ENCODE measurements at regions not wholly inside any gene's neighbourhood (a gene's known extent, or its start where the extent isn't known, plus 50 kb on each side); places are given as distances from the start of the nearest gene placed in this dataset.
"Not testable (repeated sequence)": the region's sequence is repeated elsewhere in the genome, so short reads cannot be mapped to it uniquely, and the experiment has no call there.

DNA sequence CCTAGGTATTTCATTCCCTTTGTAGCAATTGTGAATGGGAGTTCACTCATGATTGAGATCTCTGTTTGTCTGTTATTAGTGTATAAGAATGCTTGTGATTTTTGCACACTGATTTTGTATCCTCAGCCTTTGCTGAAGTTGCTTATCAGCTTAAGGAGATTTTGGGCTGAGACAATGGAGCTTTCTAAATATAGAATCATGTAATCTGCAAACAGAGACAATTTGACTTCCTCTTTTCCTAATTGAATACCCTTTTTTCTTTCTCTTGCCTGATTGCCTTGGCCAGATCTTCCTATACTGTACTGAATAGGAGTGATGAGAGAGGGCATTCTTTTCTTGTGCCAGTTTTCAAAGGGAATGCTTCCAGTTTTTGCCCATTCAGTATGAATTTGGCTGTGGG is 398.1 kb downstream of the SRGAP2C start:
- DNase-seq, result not testable (repeated sequence)

DNA sequence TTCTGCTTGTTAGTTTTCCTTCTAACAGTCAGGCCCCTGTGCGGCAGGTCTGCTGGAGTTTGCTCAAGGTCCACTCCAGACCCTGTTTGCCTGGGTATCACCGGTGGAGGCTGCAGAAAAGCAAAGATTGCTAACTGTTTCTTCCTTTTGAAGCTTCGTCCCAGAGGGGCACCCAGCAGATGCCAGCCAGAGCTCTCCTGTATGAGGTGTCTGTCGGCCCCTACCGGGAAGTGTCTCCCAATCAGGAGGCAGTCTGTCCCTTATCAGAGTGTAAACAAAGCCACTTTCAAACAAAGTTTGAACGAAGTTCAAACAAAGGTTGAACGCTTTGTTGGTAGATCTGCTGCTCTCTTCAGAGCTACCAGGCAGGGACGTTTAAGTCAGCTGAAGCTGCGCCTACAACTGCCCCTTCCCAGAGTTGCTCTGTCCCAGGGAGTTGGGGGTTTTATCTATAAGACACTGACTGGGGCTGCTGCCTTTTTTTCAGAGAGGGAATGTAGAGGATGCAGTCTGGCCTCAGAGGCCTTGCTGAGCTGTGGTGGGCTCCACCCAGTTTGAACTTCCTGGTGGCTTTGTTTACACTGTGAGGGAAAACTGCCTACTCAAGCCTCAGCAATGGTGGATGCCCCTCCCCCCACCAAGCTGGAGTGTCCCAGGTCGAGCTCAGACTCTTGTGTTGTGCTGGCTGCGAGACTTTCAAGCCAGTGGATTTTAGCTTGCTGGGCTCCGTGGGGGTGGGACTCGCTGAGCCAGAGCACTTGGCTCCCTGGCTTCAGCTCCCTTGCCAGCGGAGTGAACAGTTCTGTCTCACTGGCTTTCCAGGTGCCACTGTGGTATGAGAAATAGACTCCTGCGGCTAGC is 401.8 kb downstream of the SRGAP2C start:
- no peak for DNase-seq

DNA sequence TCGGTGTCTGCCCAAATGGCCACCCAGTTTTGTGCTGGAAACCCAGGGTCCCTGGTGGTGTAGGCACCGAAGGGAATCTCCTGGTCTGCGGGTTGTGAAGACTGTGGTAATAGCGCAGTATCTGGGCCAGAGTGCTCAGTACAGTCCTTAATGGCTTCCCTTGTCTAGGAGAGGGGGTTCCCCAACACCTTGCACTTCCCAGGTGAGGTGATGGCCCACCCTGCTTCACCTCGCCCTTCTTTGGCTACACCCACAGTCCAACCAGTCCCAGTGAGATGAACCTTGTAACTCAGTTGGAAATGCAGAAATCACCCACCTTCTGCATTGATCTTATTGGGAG is 402.4 kb downstream of the SRGAP2C start:
- DNase-seq, result no peak

DNA sequence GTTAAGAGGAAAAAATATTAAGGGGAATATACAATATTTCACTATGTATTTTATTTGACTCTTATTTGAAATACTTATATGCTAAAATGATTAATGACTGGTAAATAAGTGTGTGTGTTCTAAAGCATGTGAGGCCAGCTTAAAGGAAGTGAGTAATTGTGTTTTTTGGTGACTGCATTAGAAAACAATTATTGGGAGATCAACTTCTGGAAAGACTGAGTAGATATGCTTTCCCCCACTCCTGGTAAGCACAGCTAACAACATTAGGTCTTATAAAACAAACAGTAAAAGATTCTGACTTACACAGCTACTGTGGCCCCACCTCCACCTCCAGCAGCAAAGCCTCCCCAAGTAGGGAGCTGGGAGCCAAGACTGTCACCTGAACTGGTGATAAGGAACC is 403.0 kb downstream of the SRGAP2C start:
- no peak for DNase-seq

DNA sequence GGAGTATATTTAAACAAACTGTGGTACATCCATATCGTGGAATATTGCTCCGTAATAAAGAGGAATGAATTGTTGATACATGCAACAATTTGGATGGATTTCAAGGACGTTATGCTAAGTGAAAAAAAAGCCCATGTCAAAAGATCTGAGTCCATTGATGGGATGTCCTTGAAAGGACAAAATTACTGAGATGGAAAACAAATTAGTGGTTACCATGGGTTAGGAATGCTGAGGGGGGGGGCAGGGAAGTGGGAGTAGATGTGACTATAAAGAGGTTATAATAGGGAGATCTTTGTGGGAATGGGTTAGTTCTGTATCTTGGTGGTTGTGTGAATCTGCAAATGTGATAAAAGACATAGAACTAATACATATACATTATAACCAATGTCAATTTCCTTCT is 409.3 kb downstream of the SRGAP2C start:
- DNase-seq, result no peak

DNA sequence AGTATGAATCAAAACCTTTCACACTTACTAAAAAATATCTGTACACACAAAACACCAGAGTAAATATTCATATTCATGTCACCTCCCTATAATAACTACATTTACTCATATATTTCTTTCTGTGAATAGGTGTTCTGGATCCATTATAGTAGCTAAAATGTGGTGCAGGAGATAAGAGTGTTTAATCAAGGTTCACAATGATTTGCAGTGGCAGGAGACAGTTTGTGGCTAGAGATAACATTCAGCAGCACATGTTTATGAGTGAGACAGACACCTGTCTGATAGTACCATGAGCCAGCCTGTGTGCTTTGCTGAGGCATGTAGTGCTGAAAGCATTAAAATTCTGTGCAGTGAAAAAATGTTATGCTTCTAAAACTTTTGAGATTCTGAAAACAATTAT is 410.3 kb downstream of the SRGAP2C start:
- no peak for DNase-seq

DNA sequence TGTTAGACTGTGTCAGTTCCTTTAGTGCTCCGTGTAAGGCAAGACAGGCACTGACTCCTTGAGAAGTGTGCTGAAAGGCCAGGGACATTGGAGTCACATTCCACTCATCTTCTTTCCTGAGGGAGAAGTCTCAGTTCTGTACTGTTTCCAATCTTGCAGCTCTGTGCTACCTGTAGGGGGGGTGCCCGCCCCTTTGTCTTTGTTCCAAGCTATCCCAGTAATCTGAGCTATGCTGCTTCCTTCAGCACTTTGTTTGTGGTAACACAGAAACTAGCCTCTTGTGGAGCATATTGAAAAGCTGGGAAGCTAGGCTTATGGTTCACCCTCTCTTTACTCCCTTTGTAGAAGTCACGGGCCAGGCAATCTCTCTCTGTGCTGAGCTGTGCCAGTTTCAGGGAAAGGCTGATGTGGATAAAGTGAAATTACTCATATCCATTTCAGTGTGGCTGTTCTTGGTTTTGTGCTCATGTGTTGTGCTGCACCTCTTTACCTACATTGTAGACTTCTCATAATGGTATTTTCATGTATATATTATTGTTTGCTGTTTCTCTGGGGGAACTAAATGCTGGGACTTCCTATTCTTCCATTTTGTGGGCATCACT is 420.2 kb downstream of the SRGAP2C start:
- not testable (repeated sequence) for DNase-seq

DNA sequence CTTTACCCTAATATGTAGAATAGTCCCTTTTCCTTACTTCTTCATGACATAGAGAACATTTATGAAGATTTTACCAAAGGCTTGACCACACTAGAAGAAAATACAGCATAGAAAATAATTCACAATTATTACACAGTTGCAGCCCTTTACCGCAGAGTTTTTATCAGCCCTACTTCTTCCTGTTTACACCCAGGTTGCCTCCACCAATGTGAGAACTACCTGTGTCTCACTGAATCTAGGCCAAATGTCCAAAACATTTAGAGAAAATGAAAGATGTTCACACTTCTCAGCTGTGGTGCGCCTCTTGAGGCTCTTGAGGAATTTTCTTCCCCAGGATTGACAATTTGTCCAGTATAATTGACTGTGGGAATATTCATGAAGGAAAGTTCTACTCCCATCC is 422.7 kb downstream of the SRGAP2C start:
- DNase-seq, result not testable (repeated sequence)
